GM12878 (cell line): ENCODE measurements at regions not wholly inside any gene's neighbourhood (a gene's known extent, or its start where the extent isn't known, plus 50 kb on each side); places are given as distances from the start of the nearest gene placed in this dataset.

Experiments
- BRCA1 ChIP-seq: IDR thresholded peaks from 2 replicates; pipeline ENCODE4 v1.6.1; 2011; ENCODE audit warnings: low read depth, low read length, improper control_type of control experiment
- CTCF ChIP-seq, 3 experiments: IDR thresholded peaks in 2 of 3; conservative IDR thresholded peaks in 1 of 3; 2 replicates each; pipeline ENCODE4 v1.5.1; 2011; ENCODE audit warnings: low read depth in 3 of 3, low read length in 3 of 3, mild to moderate bottlenecking in 3 of 3, control low read depth in 2 of 3, moderate library complexity in 2 of 3, inconsistent platforms in 1 of 3, mixed read lengths in 1 of 3; ENCODE audit not compliant: control insufficient read depth in 2 of 3, insufficient read depth in 1 of 3; ENCODE audit errors: extremely low read depth in 1 of 3
- EP300 ChIP-seq, 2 experiments: fragments of 150-350 bp in 1 of 2; IDR thresholded peaks; 2 replicates each; pipeline ENCODE4 v1.6.1; 2011 to 2012; ENCODE audit warnings: low read depth in 2 of 2, low read length in 2 of 2, borderline replicate concordance in 1 of 2, improper control_type of control experiment in 1 of 2, inconsistent platforms in 1 of 2; ENCODE audit not compliant: control insufficient read depth in 1 of 2
- POLR2A ChIP-seq: IDR thresholded peaks from 2 replicates; pipeline ENCODE4 v1.6.1; 2011; ENCODE audit warnings: low read depth, mild to moderate bottlenecking, low read length
- SMC3 ChIP-seq: IDR thresholded peaks from 2 replicates; pipeline ENCODE4 v1.6.1; 2011; ENCODE audit warnings: low read length, improper control_type of control experiment, borderline replicate concordance
- TAF1 ChIP-seq: IDR thresholded peaks from 2 replicates; pipeline ENCODE4 v1.6.1; 2011; ENCODE audit warnings: mild to moderate bottlenecking, low read depth, low read length, borderline replicate concordance
- TARDBP ChIP-seq: IDR thresholded peaks from 2 replicates; pipeline ENCODE4 v1.6.1; 2016; ENCODE audit warnings: borderline replicate concordance
- TF ChIP-seq, protein P1 (sequence below): IDR thresholded peaks from 2 replicates; pipeline ENCODE4 v1.6.1; 2012; ENCODE audit warnings: low read depth, low read length, improper control_type of control experiment

DNA sequence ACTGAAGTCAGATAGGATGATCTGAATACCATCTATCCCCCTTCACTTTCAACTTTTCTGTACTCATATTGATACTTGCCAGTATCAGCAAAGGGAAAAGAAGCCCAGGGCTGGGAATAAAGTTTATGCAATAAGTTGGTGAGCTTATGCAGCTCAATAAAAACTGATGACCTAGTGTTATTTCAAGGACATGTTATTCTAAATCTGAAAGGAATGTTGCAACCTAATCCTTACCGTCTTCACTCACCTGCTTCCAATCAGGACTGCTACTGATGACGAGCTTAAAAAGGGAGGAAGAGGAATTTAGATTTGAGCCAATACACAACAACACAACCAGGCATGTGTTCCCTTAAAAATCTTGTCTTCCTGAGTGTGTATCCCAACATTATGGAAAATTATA lies 419.9 kb downstream of the SPRY1 start:
- TF ChIP-seq TAF1 (no peak), CTCF (IDR thresholded peaks at IDR 0.05 in 2 of 3, conservative IDR thresholded peaks at IDR 0.05 in 1 of 3; ENCODE audit: control insufficient read depth in 2 of 3, extremely low read depth in 1 of 3, insufficient read depth in 1 of 3, low read depth in 3 of 3, low read length in 3 of 3) (no peak), EP300 (IDR thresholded peaks at IDR 0.05; ENCODE audit: borderline replicate concordance in 1 of 2, control insufficient read depth in 1 of 2, low read depth in 2 of 2, low read length in 2 of 2) (no peak), POLR2A (no peak), SMC3 (no peak), BRCA1 (no peak), TARDBP (no peak)
- TF ChIP-seq, protein P1, sequence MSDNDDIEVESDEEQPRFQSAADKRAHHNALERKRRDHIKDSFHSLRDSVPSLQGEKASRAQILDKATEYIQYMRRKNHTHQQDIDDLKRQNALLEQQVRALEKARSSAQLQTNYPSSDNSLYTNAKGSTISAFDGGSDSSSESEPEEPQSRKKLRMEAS, result no peak
